ENCODE measurements at regions not wholly inside any gene's neighbourhood (a gene's known extent, or its start where the extent isn't known, plus 50 kb on each side); places are given as distances from the start of the nearest gene placed in this dataset.

GRCh38 chr11:34564406-34564805 is 50.8 kb upstream of the ELF5 start:
- peak; percentile 35 for DNase-seq (ENCODE audit: low spot score)

- peak; percentile 59 for DNase-seq (ENCODE audit: low spot score)
These were observed 51.2 kb upstream of the ELF5 start for GRCh38 chr11:34564807-34565241.

GRCh38 chr11:34565417-34566207 is 52.0 kb upstream of the ELF5 start:
- DNase-seq (ENCODE audit: low spot score): no peak

GRCh38 chr11:34566208-34566551 is 52.6 kb upstream of the ELF5 start:
- DNase-seq (ENCODE audit: low spot score): no peak

- DNase-seq (ENCODE audit: low spot score): no peak
These were observed 53.1 kb upstream of the ELF5 start for GRCh38 chr11:34566736-34567135.

GRCh38 chr11:34567733-34568132 is 53.2 kb upstream of the EHF start:
- DNase-seq (ENCODE audit: low spot score): no peak

GRCh38 chr11:34570584-34570983 is 50.3 kb upstream of the EHF start:
- DNase-seq (ENCODE audit: low spot score): no peak
